ENCODE measurements at regions not wholly inside any gene's neighbourhood (a gene's known extent, or its start where the extent isn't known, plus 50 kb on each side); places are given as distances from the start of the nearest gene placed in this dataset.
"Not testable (repeated sequence)": the region's sequence is repeated elsewhere in the genome, so short reads cannot be mapped to it uniquely, and the experiment has no call there.

- DNase-seq (ENCODE audit: low read depth): not testable (repeated sequence)
Measured at GRCh38 chr3:5608971-5609370, 421.5 kb downstream of the EDEM1 start.

- DNase-seq (ENCODE audit: low read depth): no peak
Measured at GRCh38 chr3:5613599-5613998, 426.1 kb downstream of the EDEM1 start.

GRCh38 chr3:5616873-5617272, 429.4 kb downstream of the EDEM1 start:
- no peak for DNase-seq (ENCODE audit: low read depth)

GRCh38 chr3:5618170-5618569, 430.7 kb downstream of the EDEM1 start:
- DNase-seq (ENCODE audit: low read depth): no peak

- DNase-seq (ENCODE audit: low read depth): no peak
Measured at GRCh38 chr3:5630406-5630805, 442.9 kb downstream of the EDEM1 start.

GRCh38 chr3:5633960-5634359, 446.5 kb downstream of the EDEM1 start:
- DNase-seq (ENCODE audit: low read depth): no peak

- DNase-seq (ENCODE audit: low read depth): no peak
Measured at GRCh38 chr3:5634411-5634810, 446.9 kb downstream of the EDEM1 start.

- DNase-seq (ENCODE audit: low read depth): no peak
Measured at GRCh38 chr3:5635746-5636145, 448.2 kb downstream of the EDEM1 start.

GRCh38 chr3:5638550-5638949, 451.0 kb downstream of the EDEM1 start:
- no peak for DNase-seq (ENCODE audit: low read depth)

- no peak for DNase-seq (ENCODE audit: low read depth)
Measured at GRCh38 chr3:5644773-5645670, 457.5 kb downstream of the EDEM1 start.

GRCh38 chr3:5645692-5646410, 458.3 kb downstream of the EDEM1 start:
- DNase-seq (ENCODE audit: low read depth): no peak

- DNase-seq (ENCODE audit: low read depth): no peak
Measured at GRCh38 chr3:5650303-5650702, 462.8 kb downstream of the EDEM1 start.

- no peak for DNase-seq (ENCODE audit: low read depth)
Measured at GRCh38 chr3:5651351-5651750, 463.8 kb downstream of the EDEM1 start.

- no peak for DNase-seq (ENCODE audit: low read depth)
Measured at GRCh38 chr3:5653426-5654143, 466.1 kb downstream of the EDEM1 start.

GRCh38 chr3:5657106-5657505, 469.6 kb downstream of the EDEM1 start:
- no peak for DNase-seq (ENCODE audit: low read depth)

GRCh38 chr3:5663601-5664000, 476.1 kb downstream of the EDEM1 start:
- DNase-seq (ENCODE audit: low read depth): no peak

- no peak for DNase-seq (ENCODE audit: low read depth)
Measured at GRCh38 chr3:5666455-5666854, 478.9 kb downstream of the EDEM1 start.

- DNase-seq (ENCODE audit: low read depth): no peak
Measured at GRCh38 chr3:5673521-5673920, 486.0 kb downstream of the EDEM1 start.

GRCh38 chr3:5675319-5675718, 487.8 kb downstream of the EDEM1 start:
- no peak for DNase-seq (ENCODE audit: low read depth)

GRCh38 chr3:5677555-5677954, 490.0 kb downstream of the EDEM1 start:
- DNase-seq (ENCODE audit: low read depth): no peak

GRCh38 chr3:5678248-5678647, 490.7 kb downstream of the EDEM1 start:
- DNase-seq (ENCODE audit: low read depth): no peak

- no peak for DNase-seq (ENCODE audit: low read depth)
Measured at GRCh38 chr3:5678844-5679243, 491.3 kb downstream of the EDEM1 start.

All from myocyte (in vitro differentiated cells).